NB4 (cell line): ENCODE measurements at regions not wholly inside any gene's neighbourhood (a gene's known extent, or its start where the extent isn't known, plus 50 kb on each side); places are given as distances from the start of the nearest gene placed in this dataset.
A peak's percentile ranks its signal among the peaks of the same experiment; 100 is the strongest.

Experiments used
- DNase-seq: peaks from one replicate; pipeline ENCODE4 v3.0.0; 2010; ENCODE audit warnings: low read depth
- H3K4me3 ChIP-seq: one replicate; pipeline ENCODE4 v1.5.1; 2011; ENCODE audit warnings: mild to moderate bottlenecking, low read depth, low read length, moderate library complexity
- MYC ChIP-seq: IDR thresholded peaks from 2 replicates; pipeline ENCODE4 v1.6.1; 2011; ENCODE audit warnings: low read depth, low read length
- POLR2A ChIP-seq: IDR thresholded peaks from 2 replicates; pipeline ENCODE4 v1.6.1; 2011; ENCODE audit warnings: mild to moderate bottlenecking; ENCODE audit not compliant: insufficient read length; ENCODE audit errors: extremely low read depth
- TF ChIP-seq, protein P1 (sequence below): IDR thresholded peaks from one replicate; pipeline ENCODE4 v1.5.1; 2012; ENCODE audit warnings: low read depth, low read length
- TF ChIP-seq, protein P2 (sequence below): IDR thresholded peaks from 2 replicates; pipeline ENCODE4 v1.6.1; 2011; ENCODE audit warnings: low read depth, low read length

DNA sequence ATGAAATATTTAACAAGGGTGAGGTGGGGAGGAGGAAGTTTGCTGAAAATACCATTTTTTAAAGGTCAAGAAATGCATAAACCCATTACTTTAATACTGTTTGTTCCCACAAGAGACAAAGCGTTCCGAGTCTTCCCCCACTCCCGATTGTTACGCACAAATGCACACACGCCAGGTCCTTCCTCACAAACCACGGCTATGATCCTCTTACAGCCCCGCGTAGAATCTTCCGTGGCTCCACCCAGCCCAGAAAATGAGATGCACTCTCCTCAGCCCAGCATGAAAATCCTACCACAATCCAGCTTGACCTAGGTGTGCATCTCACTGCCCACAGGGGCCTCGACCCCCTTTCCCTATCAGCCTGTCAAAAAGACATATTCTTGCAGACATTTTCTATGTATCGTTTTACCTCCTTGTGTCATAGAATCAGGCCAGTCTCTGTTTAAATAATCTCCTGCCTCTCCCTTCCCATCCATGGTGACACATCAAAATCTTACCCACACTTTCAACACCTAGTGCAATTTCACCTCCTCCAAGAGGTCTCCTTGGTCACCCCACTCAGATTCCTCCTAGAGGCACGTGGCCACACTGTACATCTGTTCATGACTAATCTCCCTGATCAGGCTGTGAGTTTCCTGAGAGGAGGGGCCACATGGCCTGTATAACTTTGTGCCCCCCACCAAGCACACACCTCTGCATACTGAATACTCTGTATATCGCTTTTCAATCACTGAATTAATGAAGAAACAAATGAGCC, 491.0 kb upstream of the KLHL29 start:
- no peak for DNase-seq
- H3K4me3 ChIP-seq = no peak overlapping the region
- TF ChIP-seq, protein P1, sequence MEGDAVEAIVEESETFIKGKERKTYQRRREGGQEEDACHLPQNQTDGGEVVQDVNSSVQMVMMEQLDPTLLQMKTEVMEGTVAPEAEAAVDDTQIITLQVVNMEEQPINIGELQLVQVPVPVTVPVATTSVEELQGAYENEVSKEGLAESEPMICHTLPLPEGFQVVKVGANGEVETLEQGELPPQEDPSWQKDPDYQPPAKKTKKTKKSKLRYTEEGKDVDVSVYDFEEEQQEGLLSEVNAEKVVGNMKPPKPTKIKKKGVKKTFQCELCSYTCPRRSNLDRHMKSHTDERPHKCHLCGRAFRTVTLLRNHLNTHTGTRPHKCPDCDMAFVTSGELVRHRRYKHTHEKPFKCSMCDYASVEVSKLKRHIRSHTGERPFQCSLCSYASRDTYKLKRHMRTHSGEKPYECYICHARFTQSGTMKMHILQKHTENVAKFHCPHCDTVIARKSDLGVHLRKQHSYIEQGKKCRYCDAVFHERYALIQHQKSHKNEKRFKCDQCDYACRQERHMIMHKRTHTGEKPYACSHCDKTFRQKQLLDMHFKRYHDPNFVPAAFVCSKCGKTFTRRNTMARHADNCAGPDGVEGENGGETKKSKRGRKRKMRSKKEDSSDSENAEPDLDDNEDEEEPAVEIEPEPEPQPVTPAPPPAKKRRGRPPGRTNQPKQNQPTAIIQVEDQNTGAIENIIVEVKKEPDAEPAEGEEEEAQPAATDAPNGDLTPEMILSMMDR = no peak
- TF ChIP-seq POLR2A = no peak
- no peak for TF ChIP-seq MYC
- TF ChIP-seq, protein P2, sequence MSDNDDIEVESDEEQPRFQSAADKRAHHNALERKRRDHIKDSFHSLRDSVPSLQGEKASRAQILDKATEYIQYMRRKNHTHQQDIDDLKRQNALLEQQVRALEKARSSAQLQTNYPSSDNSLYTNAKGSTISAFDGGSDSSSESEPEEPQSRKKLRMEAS = peak; percentile 6; the same call in 1 of the 2 replicates

DNA sequence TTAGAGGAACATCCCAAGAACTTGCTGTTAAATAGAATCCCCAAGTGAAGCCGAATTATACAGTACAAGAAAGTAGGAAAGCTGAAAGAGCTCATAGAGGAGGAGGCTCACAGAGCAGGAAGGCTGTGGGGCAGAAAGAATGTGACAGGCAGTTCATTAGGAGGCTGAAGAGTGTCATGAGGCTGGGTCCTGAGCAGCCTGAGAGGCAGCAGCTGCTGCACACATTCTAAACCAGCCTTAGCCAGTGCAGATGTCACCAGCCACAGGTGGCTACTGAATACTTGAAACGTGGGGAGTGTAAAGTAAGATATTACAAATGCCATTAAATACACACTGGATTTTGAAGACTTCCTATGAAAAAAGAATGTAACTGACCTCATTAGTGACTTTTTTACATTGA, 490.2 kb upstream of the KLHL29 start:
- no peak overlapping the region for H3K4me3 ChIP-seq
- no peak for DNase-seq
- TF ChIP-seq, protein P2 = no peak
- TF ChIP-seq, protein P1 = no peak

DNA sequence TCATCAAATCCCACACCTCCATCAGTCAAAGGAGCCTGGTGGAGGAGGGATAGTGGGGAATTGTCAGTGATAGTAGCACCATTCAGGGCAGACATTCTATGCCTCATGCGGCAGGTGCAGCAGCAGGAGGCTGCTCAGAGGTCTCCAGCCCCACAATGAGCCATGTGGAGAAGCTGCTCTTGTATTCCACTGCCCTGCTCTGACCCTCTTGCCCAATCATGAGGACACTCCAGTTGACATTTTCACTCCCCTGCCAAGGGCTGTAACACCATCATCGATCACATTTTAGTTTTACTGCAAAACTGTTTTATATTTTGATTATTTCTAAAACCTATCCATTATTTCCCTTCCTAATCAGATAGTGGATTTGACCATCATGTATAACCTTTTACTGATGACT, 487.6 kb upstream of the KLHL29 start:
- TF ChIP-seq, protein P2 = no peak
- TF ChIP-seq, protein P1 = no peak
- TF ChIP-seq MYC (no peak), POLR2A (no peak)
- H3K4me3 ChIP-seq = no peak overlapping the region
- no peak for DNase-seq

DNA sequence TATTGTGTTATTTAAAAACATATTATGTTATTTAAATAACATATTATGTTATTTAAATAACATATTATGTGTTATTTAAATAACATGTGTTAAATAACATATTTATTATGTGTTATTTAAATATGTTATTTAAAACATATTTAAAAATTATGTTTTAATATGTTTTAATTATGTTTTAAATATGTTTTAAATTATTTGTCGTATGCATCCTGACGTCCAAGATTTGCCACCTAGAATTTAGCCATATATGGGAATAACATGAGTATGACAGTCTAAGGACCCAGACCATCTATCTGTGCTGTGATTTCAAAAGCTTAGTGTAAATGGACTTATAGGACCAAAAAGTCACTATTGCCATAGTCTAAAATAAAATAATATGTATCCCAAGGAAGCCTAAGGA, 484.3 kb upstream of the KLHL29 start:
- no peak for TF ChIP-seq MYC
- TF ChIP-seq, protein P1 = no peak
- TF ChIP-seq, protein P2 = no peak
- no peak for TF ChIP-seq POLR2A
- DNase-seq = no peak
- no peak overlapping the region for H3K4me3 ChIP-seq

DNA sequence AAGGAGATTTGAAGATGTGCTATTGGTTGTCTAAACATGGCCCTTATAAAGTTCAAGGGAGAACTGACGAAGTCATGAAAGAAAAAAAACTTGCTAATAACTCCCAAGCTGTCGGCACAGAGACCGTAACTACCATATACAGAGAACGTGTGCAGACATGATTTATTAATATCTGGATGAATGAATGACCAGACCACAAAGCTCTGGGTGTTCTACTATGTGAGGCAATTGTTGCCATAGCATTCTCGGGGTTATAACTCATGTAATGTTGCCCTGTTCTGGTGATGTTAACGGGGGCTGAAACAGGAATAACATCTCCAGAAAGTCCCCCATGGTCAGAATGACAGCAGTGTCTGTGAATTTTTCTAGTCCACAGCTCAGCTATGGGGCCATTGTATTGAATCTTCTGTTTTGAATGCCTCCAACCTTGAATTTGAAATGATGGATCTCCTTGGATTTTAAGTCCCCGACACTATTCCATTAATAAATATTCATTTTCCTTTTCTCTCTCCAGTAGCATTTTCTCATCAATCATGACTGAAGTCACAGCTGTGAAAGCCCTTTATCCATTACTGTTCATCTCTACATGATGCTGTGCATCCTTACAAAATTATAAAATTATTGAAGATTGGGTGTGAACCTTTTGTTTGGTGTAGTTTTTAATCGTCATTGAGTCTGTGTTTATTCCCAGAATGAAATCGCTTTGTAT, 483.4 kb upstream of the KLHL29 start:
- TF ChIP-seq MYC (no peak), POLR2A (no peak)
- TF ChIP-seq, protein P2 = no peak
- TF ChIP-seq, protein P1 = no peak
- H3K4me3 ChIP-seq = no peak overlapping the region
- DNase-seq = no peak
